Esophagus squamous epithelium (tissue), 4 donors: ENCODE measurements at regions not wholly inside any gene's neighbourhood (a gene's known extent, or its start where the extent isn't known, plus 50 kb on each side); places are given as distances from the start of the nearest gene placed in this dataset.

Source experiments
- CTCF ChIP-seq, 6 experiments: fragments of 450-650 bp in 4 of 6; fragments of 200-600 bp in 2 of 6; sonication (generic) in 2 of 6; IDR thresholded peaks; one replicate each; pipeline ENCODE4 v1.5.1; 2016 to 2019; ENCODE audit warnings: antibody characterized with exemption in 6 of 6, mild to moderate bottlenecking in 4 of 6, moderate library complexity in 4 of 6
- POLR2A ChIP-seq, 4 donors: fragments of 450-650 bp; IDR thresholded peaks; one replicate each; pipeline ENCODE4 v1.6.1; 2017; ENCODE audit warnings: antibody characterized with exemption in 4 of 4, mild to moderate bottlenecking in 4 of 4, moderate library complexity in 3 of 4

GRCh38 chr2:38450509-38450908 is 73.4 kb upstream of the ATL2 start:
- no peak for TF ChIP-seq CTCF (IDR thresholded peaks at IDR 0.05)
- TF ChIP-seq POLR2A (IDR thresholded peaks at IDR 0.05): no peak
